HEK293 (cell line): ENCODE measurements at regions not wholly inside any gene's neighbourhood (a gene's known extent, or its start where the extent isn't known, plus 50 kb on each side); places are given as distances from the start of the nearest gene placed in this dataset.

Experiments used
- CTCF ChIA-PET: fragments of 350-600 bp; formaldehyde crosslinking; extraction: SDS; loops from one replicate; lab custom pipeline; 2021; ENCODE audit warnings: antibody characterized with exemption; lab: Yijun Ruan, JAX
- POLR2A ChIA-PET: fragments of 300-600 bp; formaldehyde crosslinking; extraction: SDS; loops from one replicate; lab custom pipeline; 2020; ENCODE audit warnings: antibody characterized with exemption, inconsistent platforms; lab: Yijun Ruan, JAX
- H3K27ac ChIP-seq: fragments of 200-500 bp; sonication (Bioruptor generic); 2 replicates; pipeline ENCODE4 v1.5.1; 2014; ENCODE audit warnings: low read depth, low read length, control low read depth, inconsistent platforms; ENCODE audit errors: extremely low read depth
- H3K36me3 ChIP-seq, 2 experiments: fragments of 200-500 bp in 1 of 2; sonication (Bioruptor generic) in 1 of 2; 1 replicate in 1 of 2; 2 replicates in 1 of 2; pipeline ENCODE4 v1.5.1; 2014 to 2017; ENCODE audit warnings: inconsistent platforms in 2 of 2, low read length in 2 of 2; ENCODE audit not compliant: control insufficient read depth in 2 of 2, insufficient read depth in 1 of 2
- H3K4me1 ChIP-seq: fragments of 200-500 bp; sonication (Bioruptor generic); 2 replicates; pipeline ENCODE4 v1.5.1; 2014; ENCODE audit warnings: mild to moderate bottlenecking, low read length, inconsistent platforms; ENCODE audit not compliant: control insufficient read depth, insufficient read depth
- H3K4me3 ChIP-seq: 2 replicates; pipeline ENCODE4 v1.5.1; 2011; ENCODE audit warnings: low read depth, mild to moderate bottlenecking, control low read depth, low read length, moderate library complexity
- H3K9me3 ChIP-seq: fragments of 200-500 bp; sonication (Bioruptor generic); 2 replicates; pipeline ENCODE4 v1.5.1; 2014; ENCODE audit warnings: low read depth, low read length, inconsistent platforms; ENCODE audit not compliant: control insufficient read depth, insufficient read depth
- GLI2 ChIP-seq: fragments of 450-650 bp; formaldehyde crosslinking; IDR thresholded peaks from 2 replicates; pipeline ENCODE4; 2017; ENCODE audit warnings: missing biosample characterization, missing genetic modification characterization, low read depth, borderline replicate concordance
- IKZF3 ChIP-seq: fragments of 450-650 bp; IDR thresholded peaks from 2 replicates; pipeline ENCODE4 v1.5.0; 2018; ENCODE audit warnings: missing biosample characterization, mild to moderate bottlenecking, missing genetic modification characterization, moderate library complexity
- SP3 ChIP-seq: fragments of 450-650 bp; formaldehyde crosslinking; IDR thresholded peaks from 2 replicates; pipeline ENCODE4 v1.5.1; 2016; ENCODE audit warnings: missing biosample characterization, missing genetic modification characterization
- ZBTB21 ChIP-seq: fragments of 450-650 bp; formaldehyde crosslinking; IDR thresholded peaks from 2 replicates; pipeline ENCODE4 v1.5.1; 2017; ENCODE audit warnings: missing biosample characterization, missing genetic modification characterization
- ZBTB48 ChIP-seq: fragments of 450-650 bp; formaldehyde crosslinking; IDR thresholded peaks from 2 replicates; pipeline ENCODE4 v1.5.1; 2016; ENCODE audit warnings: missing biosample characterization, missing genetic modification characterization
- ZBTB6 ChIP-seq: fragments of 450-650 bp; formaldehyde crosslinking; IDR thresholded peaks from 2 replicates; pipeline ENCODE4 v1.5.1; 2017; ENCODE audit warnings: missing biosample characterization, missing genetic modification characterization
- ZNF133 ChIP-seq: fragments of 450-650 bp; formaldehyde crosslinking; IDR thresholded peaks from 2 replicates; pipeline ENCODE4 v1.5.1; 2016; ENCODE audit warnings: missing biosample characterization, missing genetic modification characterization
- ZNF169 ChIP-seq: fragments of 450-650 bp; formaldehyde crosslinking; IDR thresholded peaks from 2 replicates; pipeline ENCODE4 v1.5.1; 2016; ENCODE audit warnings: missing biosample characterization, missing genetic modification characterization
- ZNF404 ChIP-seq: fragments of 450-650 bp; formaldehyde crosslinking; IDR thresholded peaks from 2 replicates; pipeline ENCODE4 v1.5.1; 2017; ENCODE audit warnings: missing biosample characterization, missing genetic modification characterization
- ZNF449 ChIP-seq: fragments of 450-650 bp; formaldehyde crosslinking; IDR thresholded peaks from 2 replicates; pipeline ENCODE4 v1.5.1; 2017; ENCODE audit warnings: missing biosample characterization, mild to moderate bottlenecking, missing genetic modification characterization, moderate library complexity
- ZNF514 ChIP-seq: fragments of 450-650 bp; formaldehyde crosslinking; IDR thresholded peaks from 2 replicates; pipeline ENCODE4 v1.5.1; 2016; ENCODE audit warnings: missing biosample characterization, missing genetic modification characterization
- ZNF548 ChIP-seq: fragments of 450-650 bp; formaldehyde crosslinking; IDR thresholded peaks from 2 replicates; pipeline ENCODE4 v1.5.1; 2016; ENCODE audit warnings: missing biosample characterization, missing genetic modification characterization
- ZNF624 ChIP-seq: fragments of 450-650 bp; formaldehyde crosslinking; IDR thresholded peaks from 2 replicates; pipeline ENCODE4 v1.5.1; 2017; ENCODE audit warnings: missing biosample characterization, missing genetic modification characterization
- ZNF670 ChIP-seq: fragments of 450-650 bp; formaldehyde crosslinking; IDR thresholded peaks from 2 replicates; pipeline ENCODE4 v1.5.1; 2016; ENCODE audit warnings: missing biosample characterization, missing genetic modification characterization, low read depth
- ZNF677 ChIP-seq: fragments of 450-650 bp; IDR thresholded peaks from 2 replicates; pipeline ENCODE4 v1.5.0; 2018; ENCODE audit warnings: missing biosample characterization, mild to moderate bottlenecking, missing genetic modification characterization, moderate library complexity
- ZNF692 ChIP-seq: fragments of 450-650 bp; formaldehyde crosslinking; IDR thresholded peaks from 2 replicates; pipeline ENCODE4 v1.5.1; 2016; ENCODE audit warnings: missing biosample characterization, missing genetic modification characterization
- ZNF785 ChIP-seq: fragments of 450-650 bp; formaldehyde crosslinking; IDR thresholded peaks from 2 replicates; pipeline ENCODE4 v1.5.1; 2016; ENCODE audit warnings: missing biosample characterization, missing genetic modification characterization
- ZNF837 ChIP-seq: fragments of 450-650 bp; formaldehyde crosslinking; IDR thresholded peaks from 2 replicates; pipeline ENCODE4 v1.5.1; 2016; ENCODE audit warnings: missing biosample characterization, missing genetic modification characterization
- ZNF843 ChIP-seq: fragments of 450-650 bp; formaldehyde crosslinking; IDR thresholded peaks from 2 replicates; pipeline ENCODE4 v1.5.1; 2016; ENCODE audit warnings: missing biosample characterization, missing genetic modification characterization
- ZSCAN16 ChIP-seq: fragments of 450-650 bp; formaldehyde crosslinking; IDR thresholded peaks from 2 replicates; pipeline ENCODE4 v1.5.1; 2016; ENCODE audit warnings: missing biosample characterization, missing genetic modification characterization
- ZSCAN23 ChIP-seq: fragments of 450-650 bp; formaldehyde crosslinking; IDR thresholded peaks from 2 replicates; pipeline ENCODE4 v1.5.1; 2016; ENCODE audit warnings: missing biosample characterization, missing genetic modification characterization
- ZSCAN5A ChIP-seq: fragments of 450-650 bp; formaldehyde crosslinking; IDR thresholded peaks from 2 replicates; pipeline ENCODE4 v1.5.1; 2016; ENCODE audit warnings: missing biosample characterization, missing genetic modification characterization
- TF ChIP-seq, protein P1 (sequence below): fragments of 450-650 bp; formaldehyde crosslinking; IDR thresholded peaks from 2 replicates; pipeline ENCODE4 v1.5.1; 2016; ENCODE audit warnings: missing biosample characterization, missing genetic modification characterization, borderline replicate concordance
- TF ChIP-seq, protein P2 (sequence below): fragments of 450-650 bp; IDR thresholded peaks from 2 replicates; pipeline ENCODE4 v1.5.1; 2018; ENCODE audit warnings: missing biosample characterization, mild to moderate bottlenecking, missing genetic modification characterization
- TF ChIP-seq, protein P3 (sequence below): fragments of 450-650 bp; formaldehyde crosslinking; IDR thresholded peaks from 2 replicates; pipeline ENCODE4 v1.5.1; 2017; ENCODE audit warnings: missing biosample characterization, missing genetic modification characterization

- Histone ChIP-seq H3K9me3 (no peaks in the 10 kb centered on the region), H3K4me1 (no peaks in the 10 kb centered on the region), H3K27ac (no peak overlapping the region), H3K4me3 (no peak overlapping the region), H3K36me3 (no peaks in the 10 kb centered on the region)
- ChIA-PET POLR2A (no interaction called here), CTCF (no interaction called here)
- TF ChIP-seq ZNF548 (tag by site-specific recombination): no peak
- no peak for TF ChIP-seq ZBTB21 (tag by site-specific recombination)
- TF ChIP-seq ZSCAN16: no peak
- no peak for TF ChIP-seq ZNF692 (tag by site-specific recombination)
- TF ChIP-seq ZNF785: no peak
- no peak for TF ChIP-seq ZNF133 (tag by site-specific recombination)
- no peak for TF ChIP-seq ZNF169 (tag by site-specific recombination)
- no peak for TF ChIP-seq ZNF843 (tag by site-specific recombination)
- TF ChIP-seq GLI2 (tag by site-specific recombination): no peak
- no peak for TF ChIP-seq ZBTB48 (tag by site-specific recombination)
- no peak for TF ChIP-seq ZNF514
- no peak for TF ChIP-seq IKZF3 (tag by site-specific recombination)
- no peak for TF ChIP-seq ZNF404 (tag by site-specific recombination)
- TF ChIP-seq ZBTB6 (tag by site-specific recombination): no peak
- TF ChIP-seq ZNF449 (tag by site-specific recombination): no peak
- TF ChIP-seq, protein P1, sequence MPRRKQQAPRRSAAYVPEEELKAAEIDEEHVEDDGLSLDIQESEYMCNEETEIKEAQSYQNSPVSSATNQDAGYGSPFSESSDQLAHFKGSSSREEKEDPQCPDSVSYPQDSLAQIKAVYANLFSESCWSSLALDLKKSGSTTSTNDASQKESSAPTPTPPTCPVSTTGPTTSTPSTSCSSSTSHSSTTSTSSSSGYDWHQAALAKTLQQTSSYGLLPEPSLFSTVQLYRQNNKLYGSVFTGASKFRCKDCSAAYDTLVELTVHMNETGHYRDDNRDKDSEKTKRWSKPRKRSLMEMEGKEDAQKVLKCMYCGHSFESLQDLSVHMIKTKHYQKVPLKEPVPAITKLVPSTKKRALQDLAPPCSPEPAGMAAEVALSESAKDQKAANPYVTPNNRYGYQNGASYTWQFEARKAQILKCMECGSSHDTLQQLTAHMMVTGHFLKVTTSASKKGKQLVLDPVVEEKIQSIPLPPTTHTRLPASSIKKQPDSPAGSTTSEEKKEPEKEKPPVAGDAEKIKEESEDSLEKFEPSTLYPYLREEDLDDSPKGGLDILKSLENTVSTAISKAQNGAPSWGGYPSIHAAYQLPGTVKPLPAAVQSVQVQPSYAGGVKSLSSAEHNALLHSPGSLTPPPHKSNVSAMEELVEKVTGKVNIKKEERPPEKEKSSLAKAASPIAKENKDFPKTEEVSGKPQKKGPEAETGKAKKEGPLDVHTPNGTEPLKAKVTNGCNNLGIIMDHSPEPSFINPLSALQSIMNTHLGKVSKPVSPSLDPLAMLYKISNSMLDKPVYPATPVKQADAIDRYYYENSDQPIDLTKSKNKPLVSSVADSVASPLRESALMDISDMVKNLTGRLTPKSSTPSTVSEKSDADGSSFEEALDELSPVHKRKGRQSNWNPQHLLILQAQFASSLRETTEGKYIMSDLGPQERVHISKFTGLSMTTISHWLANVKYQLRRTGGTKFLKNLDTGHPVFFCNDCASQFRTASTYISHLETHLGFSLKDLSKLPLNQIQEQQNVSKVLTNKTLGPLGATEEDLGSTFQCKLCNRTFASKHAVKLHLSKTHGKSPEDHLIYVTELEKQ (tag by site-specific recombination): no peak
- TF ChIP-seq, protein P2, sequence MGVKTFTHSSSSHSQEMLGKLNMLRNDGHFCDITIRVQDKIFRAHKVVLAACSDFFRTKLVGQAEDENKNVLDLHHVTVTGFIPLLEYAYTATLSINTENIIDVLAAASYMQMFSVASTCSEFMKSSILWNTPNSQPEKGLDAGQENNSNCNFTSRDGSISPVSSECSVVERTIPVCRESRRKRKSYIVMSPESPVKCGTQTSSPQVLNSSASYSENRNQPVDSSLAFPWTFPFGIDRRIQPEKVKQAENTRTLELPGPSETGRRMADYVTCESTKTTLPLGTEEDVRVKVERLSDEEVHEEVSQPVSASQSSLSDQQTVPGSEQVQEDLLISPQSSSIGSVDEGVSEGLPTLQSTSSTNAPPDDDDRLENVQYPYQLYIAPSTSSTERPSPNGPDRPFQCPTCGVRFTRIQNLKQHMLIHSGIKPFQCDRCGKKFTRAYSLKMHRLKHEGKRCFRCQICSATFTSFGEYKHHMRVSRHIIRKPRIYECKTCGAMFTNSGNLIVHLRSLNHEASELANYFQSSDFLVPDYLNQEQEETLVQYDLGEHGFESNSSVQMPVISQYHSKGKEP: no peak
- no peak for TF ChIP-seq ZSCAN23
Observed at GRCh38 chr3:102643546-102643945, 208.7 kb downstream of the ZPLD1 start.

DNA sequence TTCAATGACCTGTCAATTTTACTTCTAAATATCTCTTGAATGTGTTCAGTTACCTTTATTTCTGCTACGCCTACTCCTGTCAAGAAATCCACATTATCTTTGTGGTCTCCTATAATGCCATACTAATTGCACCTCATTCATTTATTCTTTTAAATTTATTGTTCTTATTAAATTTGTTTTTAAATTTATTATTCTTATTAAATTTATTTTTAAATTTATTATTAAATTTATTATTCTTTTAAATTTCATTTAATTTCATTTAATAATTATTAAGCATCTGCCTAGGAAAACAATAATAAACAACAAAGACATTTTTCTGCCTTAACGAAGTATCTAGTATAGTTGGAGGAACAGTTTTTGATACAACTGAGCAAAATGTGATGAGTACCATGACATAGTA lies 211.7 kb downstream of the ZPLD1 start:
- no peaks in the 10 kb centered on the region for H3K36me3 ChIP-seq
- POLR2A ChIA-PET: no interaction called here
- H3K9me3 ChIP-seq: no peaks in the 10 kb centered on the region
- no peaks in the 10 kb centered on the region for H3K4me1 ChIP-seq
- H3K27ac ChIP-seq: no peak overlapping the region
- H3K4me3 ChIP-seq: no peak overlapping the region
- CTCF ChIA-PET: no interaction called here
- TF ChIP-seq ZSCAN5A (tag by site-specific recombination): no peak
- TF ChIP-seq ZNF670: no peak
- no peak for TF ChIP-seq SP3 (tag by site-specific recombination)
- TF ChIP-seq ZNF837 (tag by site-specific recombination): no peak
- TF ChIP-seq, protein P3, sequence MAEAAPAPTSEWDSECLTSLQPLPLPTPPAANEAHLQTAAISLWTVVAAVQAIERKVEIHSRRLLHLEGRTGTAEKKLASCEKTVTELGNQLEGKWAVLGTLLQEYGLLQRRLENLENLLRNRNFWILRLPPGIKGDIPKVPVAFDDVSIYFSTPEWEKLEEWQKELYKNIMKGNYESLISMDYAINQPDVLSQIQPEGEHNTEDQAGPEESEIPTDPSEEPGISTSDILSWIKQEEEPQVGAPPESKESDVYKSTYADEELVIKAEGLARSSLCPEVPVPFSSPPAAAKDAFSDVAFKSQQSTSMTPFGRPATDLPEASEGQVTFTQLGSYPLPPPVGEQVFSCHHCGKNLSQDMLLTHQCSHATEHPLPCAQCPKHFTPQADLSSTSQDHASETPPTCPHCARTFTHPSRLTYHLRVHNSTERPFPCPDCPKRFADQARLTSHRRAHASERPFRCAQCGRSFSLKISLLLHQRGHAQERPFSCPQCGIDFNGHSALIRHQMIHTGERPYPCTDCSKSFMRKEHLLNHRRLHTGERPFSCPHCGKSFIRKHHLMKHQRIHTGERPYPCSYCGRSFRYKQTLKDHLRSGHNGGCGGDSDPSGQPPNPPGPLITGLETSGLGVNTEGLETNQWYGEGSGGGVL (tag by site-specific recombination): no peak
- no peak for TF ChIP-seq ZNF624 (tag by site-specific recombination)
- no peak for TF ChIP-seq ZNF677 (tag by site-specific recombination)
